A172 (cell line): ENCODE measurements at regions not wholly inside any gene's neighbourhood (a gene's known extent, or its start where the extent isn't known, plus 50 kb on each side); places are given as distances from the start of the nearest gene placed in this dataset.
"Not testable (repeated sequence)": the region's sequence is repeated elsewhere in the genome, so short reads cannot be mapped to it uniquely, and the experiment has no call there.

Experiments used
- DNase-seq: peaks from one replicate; pipeline ENCODE4 v3.0.0-alpha.2; 2015; ENCODE audit warnings: low spot score

GRCh38 chr13:90592943-90593342 lies 754.5 kb upstream of the MIR17HG start:
- no peak for DNase-seq

DNA sequence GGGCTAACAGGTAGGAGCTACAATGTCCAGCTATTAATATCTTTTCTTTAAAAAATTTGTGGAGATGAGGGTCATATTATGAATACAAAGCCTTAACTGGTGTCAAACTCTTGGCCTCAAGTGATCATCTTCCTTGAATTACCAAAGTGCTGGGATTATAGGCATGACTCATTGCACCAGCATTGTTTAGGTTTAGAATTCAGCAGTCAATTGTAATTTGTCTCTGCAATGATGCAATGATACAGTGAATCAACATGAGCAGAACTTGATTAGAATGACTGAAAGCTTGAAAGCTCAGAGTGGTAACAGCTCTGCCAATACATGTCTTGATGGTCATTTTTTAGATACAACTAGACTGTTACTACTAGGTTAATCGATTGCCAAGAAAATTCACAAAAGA lies 752.8 kb upstream of the MIR17HG start:
- peak; percentile 9 for DNase-seq

- DNase-seq, result no peak
These were observed 741.8 kb upstream of the MIR17HG start for GRCh38 chr13:90605664-90606063.

- not testable (repeated sequence) for DNase-seq
These were observed 740.6 kb upstream of the MIR17HG start for GRCh38 chr13:90606921-90607320.

GRCh38 chr13:90612391-90612790 lies 735.1 kb upstream of the MIR17HG start:
- no peak for DNase-seq

DNA sequence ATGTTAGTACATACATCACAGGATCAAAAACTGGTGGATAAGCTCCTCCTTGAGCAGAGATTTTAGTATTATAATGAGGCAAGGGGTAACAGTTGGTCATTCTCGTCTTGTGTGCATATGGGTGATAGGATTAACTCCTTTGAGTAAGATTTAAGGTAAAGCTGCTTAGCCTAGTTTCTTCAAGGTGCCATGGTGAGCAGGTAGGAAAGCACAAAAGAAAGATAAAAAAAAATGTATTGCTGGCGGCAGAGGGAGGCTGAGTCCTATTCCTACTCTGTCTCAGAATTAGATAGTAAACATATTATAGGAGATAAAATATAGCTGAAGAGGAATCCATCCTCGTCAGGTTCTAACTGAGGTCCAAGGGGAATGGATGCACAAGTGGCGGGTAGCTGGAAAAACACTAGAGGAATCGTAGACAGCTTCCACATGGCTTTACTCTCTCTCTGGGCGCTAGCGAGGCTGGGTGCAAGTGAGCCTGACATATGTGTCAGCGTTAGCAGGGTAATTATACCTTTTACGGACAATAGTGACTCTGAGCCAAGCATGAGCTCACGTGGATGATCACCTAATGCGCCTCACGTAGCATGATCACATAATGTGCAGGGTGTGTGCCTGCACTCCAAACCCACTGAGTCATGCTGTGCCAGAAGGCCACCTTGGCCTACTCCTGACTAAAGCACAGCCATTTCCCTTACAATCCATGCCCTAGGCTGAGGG lies 734.3 kb upstream of the MIR17HG start:
- no peak for DNase-seq

GRCh38 chr13:90615236-90615635 lies 732.3 kb upstream of the MIR17HG start:
- DNase-seq, result no peak

DNA sequence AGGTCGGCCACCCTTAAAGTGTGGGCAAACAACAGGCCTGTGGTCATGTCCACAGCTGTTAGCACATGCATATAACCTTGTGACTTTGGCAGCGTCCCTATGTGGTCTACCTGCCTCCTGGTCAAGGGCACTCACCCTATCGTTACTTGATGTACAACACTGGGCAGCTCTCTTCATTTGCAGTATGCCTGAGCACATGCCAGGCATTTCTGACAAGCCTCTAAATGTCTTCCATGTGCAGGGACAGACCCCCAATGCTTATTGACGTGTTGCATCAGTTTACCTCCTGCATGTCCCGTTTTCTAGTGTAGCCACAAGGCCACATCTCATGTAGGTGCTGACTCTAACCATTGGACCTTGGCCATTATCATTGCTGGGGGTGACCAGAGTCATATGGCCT lies 731.7 kb upstream of the MIR17HG start:
- no peak for DNase-seq

GRCh38 chr13:90618133-90618532 lies 729.4 kb upstream of the MIR17HG start:
- DNase-seq, result no peak

- peak; percentile 10 for DNase-seq
These were observed 724.9 kb upstream of the MIR17HG start for GRCh38 chr13:90622541-90622940.

GRCh38 chr13:90623318-90624011 lies 724.0 kb upstream of the MIR17HG start:
- no peak for DNase-seq

DNA sequence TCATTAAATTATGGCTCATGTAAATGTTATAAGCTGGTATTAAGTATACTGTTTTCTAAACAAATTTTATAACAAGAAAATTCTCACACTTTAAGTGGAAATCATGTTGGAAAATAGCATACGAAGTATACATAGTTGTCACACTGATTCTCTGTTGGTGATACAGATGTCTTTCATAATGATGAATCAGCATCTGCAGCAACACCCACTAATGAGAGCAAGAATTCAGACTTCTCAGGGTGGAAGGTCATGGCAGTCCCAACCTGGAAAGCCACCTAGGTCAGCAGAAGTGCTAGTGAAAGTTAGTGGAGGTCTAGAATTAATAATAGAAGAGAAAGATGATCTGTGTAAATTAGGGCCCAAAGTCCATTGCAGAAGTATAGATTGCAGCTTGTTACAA lies 719.7 kb upstream of the MIR17HG start:
- no peak for DNase-seq

DNA sequence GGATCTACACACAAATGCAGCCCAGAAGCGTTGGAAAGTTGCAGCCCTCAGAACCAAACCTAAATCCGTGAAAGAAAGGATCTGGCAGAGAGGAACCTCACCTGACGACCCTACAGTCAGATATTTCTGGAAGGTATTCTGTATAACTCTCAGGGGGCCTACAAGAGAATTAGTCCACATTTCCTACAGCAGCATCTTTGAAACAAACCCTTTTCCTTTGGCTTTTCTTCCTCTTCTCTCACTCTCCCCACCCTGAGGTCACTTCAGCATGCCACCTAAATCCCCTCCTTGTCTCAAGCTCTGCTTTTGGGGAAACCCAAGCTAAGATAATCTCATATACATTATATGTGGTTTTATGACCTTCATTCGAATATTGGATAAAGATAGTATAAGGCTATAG lies 719.0 kb upstream of the MIR17HG start:
- DNase-seq, result no peak

DNA sequence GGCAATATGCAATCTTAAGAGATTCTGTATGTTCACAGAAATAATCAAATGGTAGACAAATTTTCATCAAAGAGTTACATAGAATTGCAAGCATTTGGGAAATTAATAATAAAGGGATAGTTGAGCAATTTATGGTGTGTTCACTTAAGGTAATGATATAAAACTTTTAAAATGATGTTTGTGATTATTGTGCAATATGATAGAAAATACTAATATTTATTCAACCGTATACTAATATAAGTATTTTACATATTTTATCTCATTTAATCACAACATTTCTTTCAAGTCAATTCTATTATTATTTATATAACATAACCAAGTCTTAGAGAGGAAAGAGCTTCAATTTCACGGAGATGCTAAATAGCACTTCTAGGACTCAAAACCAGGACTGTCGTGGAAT lies 716.8 kb upstream of the MIR17HG start:
- DNase-seq, result no peak

GRCh38 chr13:90632184-90632583 lies 715.3 kb upstream of the MIR17HG start:
- DNase-seq, result no peak

DNA sequence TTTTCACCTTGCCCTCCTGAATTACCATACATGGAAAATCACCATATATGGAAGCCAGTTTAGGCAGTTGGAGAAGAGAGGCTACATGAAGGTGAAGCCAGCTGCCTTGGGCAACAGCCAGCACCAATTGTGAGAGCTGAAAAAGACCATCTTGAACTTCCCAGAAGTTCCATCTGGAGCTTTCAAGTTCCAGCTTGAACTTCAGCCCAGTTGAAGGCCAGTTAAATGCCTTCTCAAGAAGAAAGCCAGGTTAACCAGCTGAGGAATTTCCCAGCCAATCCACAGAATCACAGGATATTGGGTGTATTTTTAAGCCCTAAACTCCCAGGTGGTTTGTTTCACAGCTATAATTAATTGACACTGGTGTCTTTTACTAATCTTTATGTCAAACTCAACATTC lies 713.6 kb upstream of the MIR17HG start:
- DNase-seq, result no peak

DNA sequence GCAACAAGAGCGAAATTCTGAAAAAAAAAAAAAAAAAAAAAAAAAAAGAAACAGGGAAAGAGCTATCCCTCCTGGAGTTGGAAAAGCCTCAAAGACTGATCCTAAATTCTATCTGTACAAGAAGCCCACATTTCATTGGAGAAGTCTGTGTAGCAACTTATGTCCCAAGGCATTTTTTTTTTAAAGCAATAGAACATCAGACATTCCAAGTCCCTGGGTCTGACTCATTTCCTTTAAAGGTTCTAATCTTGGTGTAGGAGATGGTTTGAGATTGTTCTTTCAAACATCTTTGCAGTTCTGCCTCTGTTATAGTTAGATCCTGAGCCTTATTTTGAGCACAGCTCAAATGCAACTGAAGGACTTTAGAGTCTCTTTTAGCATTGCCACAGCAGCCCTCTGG lies 706.5 kb upstream of the MIR17HG start:
- DNase-seq, result peak; percentile 52

GRCh38 chr13:90641884-90642283 lies 705.6 kb upstream of the MIR17HG start:
- DNase-seq, result no peak

GRCh38 chr13:90645582-90645981 lies 701.9 kb upstream of the MIR17HG start:
- DNase-seq, result no peak

DNA sequence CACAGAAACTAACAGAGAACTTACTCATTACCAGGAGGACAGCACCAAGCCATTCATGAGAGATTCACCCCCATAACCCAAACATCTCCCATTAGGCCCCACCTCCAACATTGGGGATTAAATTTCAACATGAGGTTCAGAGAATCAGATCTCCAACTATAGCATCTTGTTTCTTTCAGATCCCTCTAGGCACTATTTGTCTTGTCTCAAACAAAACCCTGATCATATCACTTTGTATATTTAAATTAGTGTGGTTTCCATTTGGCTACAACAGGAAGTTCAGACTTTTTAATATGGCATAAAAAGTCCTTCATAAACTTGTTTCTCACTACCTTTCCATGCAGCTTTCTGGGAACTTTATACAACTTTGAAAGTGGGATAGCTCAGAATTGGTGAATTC lies 699.0 kb upstream of the MIR17HG start:
- DNase-seq, result no peak

- DNase-seq, result no peak
These were observed 695.5 kb upstream of the MIR17HG start for GRCh38 chr13:90652036-90652435.

DNA sequence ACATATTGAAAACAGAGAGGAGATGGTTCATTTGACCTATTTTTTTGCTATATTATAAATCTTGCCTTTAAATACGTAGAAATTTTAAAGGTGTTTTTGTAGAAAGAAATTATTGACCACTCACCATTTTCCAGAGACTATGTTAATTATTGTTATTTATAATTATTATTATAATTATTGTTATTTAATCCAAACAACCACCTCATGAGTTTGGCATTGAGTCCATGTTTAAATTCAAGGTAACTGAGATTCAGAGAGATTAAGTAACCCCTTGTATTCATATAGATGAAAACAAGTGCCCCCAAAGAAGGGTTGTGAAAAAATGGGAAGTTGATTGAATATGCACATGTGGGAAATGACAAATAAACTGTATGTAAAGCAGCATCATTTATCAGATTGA lies 692.5 kb upstream of the MIR17HG start:
- DNase-seq, result no peak

- DNase-seq, result not testable (repeated sequence)
These were observed 683.3 kb upstream of the MIR17HG start for GRCh38 chr13:90664200-90664599.

DNA sequence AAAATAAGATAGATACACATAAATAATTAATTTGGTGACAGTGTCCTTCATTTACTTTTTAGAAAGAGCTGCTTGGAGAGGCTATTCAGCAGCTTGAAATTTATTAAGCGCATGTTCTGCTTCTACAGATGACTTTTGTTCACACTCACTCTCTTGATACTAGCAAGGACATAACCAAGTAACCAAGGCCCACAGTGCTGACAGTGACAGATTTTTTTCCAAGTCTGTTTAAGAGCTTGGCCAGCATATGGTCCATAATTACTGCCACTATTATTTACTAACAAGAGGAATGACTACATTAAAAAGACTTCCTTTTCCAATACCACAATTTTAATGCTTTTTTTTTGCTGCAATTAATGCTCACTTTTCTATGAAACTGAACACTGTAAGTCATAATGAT lies 673.7 kb upstream of the MIR17HG start:
- DNase-seq, result no peak
